ENCODE measurements at regions not wholly inside any gene's neighbourhood (a gene's known extent, or its start where the extent isn't known, plus 50 kb on each side); places are given as distances from the start of the nearest gene placed in this dataset.
A peak's percentile ranks its signal among the peaks of the same experiment; 100 is the strongest.
"Not testable (repeated sequence)": the region's sequence is repeated elsewhere in the genome, so short reads cannot be mapped to it uniquely, and the experiment has no call there.

DNA sequence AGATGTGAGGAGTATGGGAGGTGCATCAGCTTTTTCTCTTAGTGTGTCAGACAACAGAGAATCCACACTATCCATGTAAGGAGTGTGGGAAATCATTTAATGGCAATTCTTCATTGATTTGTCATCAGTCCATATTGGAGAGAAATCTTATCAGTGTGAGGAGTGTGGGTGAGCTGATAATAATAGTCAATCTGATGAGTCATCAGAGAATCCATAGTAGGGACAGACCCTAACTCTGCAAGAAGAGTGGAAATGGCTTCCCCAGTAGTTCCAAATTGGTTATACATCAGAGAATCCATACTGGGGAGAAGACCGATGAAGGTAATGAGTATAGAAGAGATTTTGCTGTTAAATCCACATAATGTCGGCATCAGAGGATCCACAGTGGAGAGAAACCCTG is 150.5 kb upstream of the THUMPD2 start:
- DNase-seq: no peak

DNA sequence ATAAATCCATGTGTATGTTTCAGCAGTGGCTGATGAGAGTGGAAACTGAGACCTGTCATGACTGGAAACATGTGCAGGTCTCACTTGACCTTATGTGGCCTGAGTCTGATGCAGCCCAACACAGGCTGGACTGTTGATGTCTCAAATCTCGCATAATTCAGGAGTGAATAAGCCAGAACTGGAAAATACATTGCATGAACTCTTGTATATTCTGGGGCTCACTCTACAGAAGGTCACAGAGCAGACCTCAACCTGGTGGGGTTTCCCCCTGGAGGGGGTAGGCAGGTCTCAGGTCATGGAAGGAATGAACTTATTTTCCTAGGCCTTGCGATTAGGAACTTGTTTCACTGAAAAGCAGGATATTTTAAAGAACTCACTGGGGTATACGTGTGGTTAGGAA is 146.3 kb upstream of the THUMPD2 start:
- DNase-seq: no peak

DNA sequence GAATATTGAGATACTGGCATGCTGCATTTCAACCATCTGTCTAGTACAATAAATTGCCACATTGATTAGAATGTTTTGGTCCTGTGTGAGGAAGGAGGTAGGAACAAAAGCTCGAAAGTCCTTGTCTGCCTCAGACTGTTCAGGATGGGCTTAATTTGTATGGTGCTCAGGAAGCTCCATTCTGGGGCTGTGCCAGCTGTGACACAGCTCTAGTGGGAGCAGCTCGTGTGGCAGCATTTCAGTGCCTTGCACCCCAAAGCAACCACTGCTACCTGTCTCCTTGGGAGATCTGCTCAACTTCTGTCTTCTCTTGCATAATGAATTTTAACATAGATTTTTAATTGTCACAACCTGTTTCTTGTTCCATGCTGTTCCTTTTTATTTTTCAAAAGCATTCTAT is 144.4 kb upstream of the THUMPD2 start:
- DNase-seq: no peak

DNA sequence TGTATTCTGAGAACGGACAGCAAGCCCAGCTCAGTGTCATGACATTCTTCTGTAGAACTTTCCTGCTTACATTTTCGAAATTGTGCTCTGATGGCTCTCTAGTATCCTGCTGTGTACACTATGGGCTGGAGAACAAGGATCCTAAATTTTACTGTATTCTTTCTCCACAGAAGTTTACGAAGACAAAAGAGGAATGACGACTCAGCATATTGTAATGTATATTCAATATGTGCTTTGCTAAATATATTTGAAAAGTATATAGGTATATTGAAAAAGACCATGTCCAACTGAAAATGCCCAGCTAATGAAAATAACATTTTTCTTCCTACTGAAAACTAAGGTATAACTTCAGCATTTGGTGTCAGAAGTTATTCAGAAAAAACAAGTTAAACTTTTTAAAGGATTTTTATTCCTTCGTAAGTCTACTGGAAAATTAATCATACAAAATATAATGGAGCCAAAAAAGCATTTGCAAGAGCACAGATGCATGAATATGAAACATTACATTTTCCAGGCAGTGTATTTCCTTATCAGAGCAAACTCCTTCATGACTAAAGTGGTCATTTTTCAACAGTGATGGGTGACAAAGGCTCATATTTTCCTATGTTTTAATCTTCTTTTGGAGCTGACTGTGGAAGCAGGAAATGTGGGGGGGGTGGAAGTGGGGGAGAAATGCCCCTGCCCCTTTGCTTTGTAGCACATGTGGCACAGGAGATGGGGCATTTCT is 143.8 kb upstream of the THUMPD2 start:
- DNase-seq: no peak

DNA sequence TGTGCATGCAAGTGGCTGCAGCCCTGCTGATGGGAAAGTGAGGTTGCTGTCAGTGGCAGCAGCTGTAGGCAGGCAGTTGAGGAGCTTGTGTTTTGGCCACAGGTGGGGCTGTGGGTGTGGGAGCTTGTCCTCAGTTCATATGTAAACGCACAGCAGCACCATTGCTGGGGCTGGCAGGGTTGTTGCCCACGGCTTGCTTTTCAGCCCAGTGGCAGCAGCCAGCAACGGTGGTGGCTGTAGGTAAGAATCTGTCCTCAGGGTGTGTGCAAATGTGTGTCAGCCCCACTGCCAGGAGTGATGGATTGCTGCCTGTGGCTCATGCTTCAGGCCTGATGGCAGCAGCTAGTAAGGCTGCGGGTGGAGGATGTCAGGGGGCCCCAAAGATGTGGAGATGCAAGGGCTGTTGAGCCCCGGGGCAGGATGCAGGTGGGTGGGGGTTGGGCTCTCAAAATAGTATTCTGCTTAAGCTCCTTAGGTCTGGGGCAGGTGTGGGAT is 141.3 kb upstream of the THUMPD2 start:
- DNase-seq: no peak

DNA sequence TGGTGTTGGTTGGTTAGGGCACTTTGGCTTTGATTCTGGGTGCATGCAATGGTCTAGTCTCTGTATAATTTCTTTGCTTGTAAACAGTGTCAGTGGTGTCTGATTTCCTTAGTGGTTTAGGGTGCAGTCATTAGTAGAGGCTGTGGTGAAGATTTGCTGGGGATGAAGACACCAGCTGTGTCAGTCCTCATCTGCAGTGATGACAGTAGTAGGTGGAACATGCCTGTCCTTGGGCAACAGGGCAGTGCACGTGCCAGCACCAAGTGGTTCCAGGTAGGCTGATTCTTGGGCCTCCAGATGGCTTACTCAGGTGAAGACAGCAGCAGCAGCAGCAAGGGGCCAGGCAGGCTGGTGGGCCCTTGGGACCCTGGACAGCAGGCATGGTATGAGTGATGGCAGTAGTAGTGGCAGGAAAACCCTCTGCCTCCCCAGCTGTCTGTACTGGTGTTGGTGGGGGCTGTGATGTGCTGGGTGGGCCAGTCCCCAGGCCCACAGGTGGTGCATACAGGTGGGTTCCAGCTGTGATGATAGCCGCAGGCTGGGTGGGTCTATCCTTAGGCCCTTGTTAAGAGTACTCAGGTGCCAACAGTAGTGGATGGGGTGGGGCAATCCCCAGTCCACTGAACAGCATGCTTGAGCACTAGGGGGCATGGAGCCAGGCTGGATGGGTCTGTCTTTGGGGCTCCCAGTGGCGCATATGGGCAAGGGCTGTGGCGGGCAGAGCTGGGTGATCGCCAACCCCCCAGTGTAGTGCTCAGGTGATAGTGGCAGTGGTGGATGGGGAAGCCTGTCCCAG is 140.7 kb upstream of the THUMPD2 start:
- no peak for DNase-seq

DNA sequence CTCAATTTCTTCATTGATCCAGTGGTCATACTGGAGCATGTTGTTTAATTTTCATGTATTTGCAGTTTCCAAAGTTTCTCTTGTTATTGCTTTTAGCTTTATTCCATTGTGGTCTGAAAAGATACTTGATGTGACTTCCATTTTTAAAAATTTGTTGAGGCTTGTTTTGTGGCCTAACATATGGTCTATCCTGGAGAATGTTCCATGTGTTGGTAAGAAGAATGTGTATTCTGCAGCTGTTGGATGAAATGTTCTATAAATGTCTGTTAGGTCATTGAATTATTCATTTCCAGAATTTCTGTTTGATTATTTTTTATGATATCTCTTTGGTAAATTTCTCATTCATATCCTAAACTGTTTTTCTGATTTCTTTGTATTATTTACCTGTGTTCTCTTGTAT is 139.8 kb upstream of the THUMPD2 start:
- no peak for DNase-seq

DNA sequence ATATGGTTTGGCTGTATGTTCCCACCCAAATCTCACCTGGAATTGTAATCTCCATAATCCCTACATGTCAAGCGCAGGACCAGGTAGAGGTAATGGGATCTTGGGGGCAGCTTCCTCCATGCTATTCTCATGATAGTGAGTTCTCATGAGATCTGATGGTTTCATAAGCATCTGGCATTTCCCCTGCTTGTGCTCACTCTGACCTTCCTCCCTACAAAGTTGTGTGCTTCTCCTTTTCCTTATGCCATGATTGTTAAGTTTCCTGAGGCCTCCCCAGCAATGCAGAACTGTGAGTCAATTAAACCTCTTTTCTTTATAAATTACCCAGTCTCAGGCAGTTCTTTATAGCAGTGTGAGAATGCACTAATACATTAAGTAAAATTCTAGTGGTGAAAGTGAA is 138.3 kb upstream of the THUMPD2 start:
- not testable (repeated sequence) for DNase-seq

DNA sequence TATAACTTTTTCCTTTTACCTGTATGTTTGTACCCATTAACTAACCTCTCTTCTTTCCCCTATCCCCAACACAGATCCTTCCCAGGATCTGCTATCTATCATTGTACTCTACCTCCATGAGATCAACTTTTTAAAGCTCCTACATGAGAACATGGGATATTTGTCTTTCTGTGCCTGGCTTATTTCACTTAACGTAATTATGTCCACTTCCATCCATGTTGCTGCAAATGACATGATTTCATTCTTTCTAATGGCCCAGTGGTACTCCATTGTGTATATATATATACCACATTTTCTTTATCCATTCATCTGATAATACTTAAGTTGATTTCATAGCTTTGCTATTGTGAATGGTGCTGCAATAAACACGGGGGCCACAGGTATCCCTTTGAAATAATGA is 135.9 kb upstream of the THUMPD2 start:
- no peak for DNase-seq

DNA sequence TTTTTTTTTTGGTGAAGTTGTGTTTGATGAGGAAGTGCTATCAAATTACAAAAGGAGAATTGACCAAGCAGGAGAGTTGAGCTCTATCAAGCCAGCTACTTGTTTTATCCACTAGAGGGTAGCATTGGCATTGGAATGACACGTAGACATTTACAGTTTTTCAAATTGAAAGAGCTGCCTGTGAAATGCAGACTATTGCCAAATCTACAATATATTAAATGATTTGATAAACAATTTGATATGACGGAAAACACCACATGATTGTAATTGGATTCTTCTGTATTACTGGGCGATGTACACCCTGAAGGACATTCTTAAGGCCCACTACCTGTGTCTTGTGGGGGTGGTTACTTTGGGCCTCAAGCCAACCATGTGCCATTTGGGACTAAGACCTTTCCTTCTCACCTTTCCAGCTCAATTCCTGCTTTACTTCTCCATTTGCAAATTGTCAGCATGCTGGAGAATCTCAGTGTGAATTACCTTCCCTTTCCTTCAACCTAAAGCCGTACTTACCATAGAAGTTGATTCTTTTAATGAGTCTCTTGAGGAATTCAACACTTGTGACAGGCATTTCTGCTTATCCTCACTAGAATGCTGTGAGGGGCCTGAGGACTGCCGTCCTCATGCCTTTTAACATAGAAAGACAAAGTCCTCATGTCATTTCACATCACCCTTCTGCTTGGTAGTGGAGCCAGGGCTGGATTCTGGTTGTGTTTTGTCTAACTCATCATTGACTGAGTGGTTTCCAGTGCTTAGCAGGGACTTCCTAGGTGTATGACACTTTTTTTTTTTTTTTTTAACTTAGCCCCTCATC is 134.8 kb upstream of the THUMPD2 start:
- DNase-seq: peak; percentile 25

DNA sequence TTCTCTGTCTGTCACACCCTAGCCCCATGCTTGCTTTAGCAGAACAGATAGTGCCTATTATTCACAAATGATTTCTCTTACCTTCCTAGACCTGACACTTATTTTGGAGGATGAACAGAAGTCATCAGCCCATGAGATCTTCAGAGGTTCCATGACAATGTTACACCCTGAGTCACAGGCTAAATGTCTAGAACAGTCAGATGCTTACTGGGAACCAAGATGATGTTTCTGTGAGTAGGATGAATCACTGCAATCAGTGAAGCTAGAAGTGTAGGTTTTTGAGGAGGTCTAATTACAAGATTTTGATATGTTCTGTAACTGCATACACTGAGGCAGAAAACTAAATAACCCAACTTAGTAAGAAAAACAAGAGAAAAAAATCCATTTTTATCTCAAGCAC is 123.0 kb upstream of the THUMPD2 start:
- DNase-seq: no peak

DNA sequence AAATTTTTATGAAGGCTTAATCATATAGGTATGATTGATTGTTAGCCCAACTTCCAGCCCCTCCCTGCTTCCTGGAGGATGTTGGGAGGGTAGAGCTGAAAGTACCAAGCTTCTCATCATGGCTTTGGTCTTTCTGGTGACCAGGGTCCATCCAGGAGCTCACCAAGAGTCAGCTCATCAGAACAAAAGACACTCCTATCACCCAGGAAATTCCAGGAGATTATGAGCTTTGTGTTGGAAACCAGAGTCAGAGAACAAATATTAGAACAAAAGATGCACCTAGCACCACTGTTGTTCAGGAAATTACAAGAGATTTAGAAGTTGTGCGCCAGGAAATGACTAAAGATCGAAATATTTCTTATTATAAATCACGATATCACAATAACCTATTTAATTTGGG is 119.9 kb upstream of the THUMPD2 start:
- no peak for DNase-seq

DNA sequence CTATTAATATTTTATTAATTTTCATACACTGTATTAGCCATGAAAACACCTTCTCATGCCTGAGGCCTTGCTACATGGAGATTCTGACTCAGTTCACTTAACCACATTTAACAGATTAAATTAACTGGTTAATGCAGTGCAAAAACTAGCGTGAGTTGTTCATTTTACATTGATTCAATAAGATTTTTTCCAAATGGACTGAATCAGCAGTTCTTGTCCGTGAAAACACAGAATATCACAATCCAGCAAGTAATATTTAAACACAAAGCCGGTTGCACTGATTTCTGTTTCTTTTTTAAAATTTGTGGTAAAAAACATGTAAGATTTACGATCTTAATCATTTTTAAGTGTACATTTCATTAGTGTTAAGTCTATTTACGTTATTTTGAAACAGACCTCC is 118.2 kb upstream of the THUMPD2 start:
- no peak for DNase-seq

DNA sequence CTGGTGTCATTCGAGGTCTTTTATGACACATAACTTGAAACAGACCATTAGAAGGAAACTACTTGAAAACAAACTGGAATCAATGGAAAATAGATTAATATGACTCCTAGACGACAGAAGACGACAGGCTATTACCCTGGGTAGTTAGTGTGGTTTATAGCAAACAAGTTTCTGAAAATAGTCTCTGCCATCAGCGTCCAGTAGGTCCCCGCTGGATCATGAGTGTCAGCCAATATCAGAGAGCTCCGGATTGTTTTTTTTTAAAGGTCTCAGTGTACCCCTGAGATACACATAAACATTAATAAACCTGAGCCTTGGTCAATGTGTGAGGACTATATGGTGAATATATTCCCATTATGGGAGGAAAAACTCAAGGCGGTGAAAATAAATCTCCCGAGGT is 115.0 kb upstream of the THUMPD2 start:
- DNase-seq: no peak

DNA sequence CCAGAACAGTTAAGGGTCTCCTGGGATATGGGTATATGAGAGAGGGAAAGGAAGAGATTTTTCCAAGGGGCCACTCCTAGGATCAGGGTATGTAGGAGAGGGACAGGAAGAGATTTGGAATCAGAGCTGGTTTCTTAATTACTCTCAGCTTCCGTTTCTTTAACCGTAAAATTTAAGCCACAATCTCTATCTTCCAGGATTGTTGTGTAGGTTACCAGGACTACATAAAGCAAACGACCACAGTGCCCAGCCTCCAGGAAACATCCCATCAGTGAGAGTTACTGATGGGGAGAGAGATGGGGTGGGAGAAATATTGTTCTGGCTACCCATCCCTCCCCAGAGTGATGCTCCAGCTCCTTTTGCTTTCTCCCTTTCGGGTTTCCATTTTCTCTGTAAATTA is 114.6 kb upstream of the THUMPD2 start:
- DNase-seq: no peak

DNA sequence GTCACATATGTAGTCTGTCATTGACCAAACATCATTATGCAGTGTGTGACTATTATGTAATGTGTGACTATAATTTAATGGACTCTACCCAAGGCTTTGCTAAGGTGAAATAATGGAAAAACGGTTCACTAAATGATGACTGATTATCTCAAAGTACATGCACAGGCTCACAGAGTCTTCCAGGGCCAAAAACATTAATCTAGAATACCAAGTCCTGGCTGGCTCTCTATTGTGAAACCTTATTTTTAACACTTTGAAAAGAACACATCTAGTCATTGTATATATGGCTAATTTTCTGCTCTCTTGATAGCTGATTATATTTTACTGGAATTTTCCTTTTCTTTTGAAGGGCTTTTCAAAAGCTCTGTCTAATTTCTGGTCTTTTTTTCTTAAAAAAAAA is 102.9 kb upstream of the THUMPD2 start:
- no peak for DNase-seq

DNA sequence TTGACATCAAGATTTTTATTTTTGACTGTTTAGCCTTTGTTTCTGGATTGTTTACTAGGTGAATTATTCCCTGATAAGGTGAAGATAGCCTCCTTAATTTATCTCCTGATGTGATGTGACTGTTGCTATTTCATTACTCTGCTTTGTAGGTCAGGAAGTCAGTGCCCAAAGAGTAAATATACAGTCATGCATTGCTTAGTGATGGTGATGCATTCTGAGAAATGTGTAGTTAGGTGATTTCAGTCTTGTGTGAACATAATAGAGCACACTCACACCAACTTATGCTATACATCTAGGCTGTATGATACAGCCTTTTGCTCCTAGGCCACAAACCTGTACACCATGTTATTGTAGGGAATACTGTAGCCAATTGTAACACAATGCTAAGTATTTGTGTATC is 102.4 kb upstream of the THUMPD2 start:
- DNase-seq: no peak

DNA sequence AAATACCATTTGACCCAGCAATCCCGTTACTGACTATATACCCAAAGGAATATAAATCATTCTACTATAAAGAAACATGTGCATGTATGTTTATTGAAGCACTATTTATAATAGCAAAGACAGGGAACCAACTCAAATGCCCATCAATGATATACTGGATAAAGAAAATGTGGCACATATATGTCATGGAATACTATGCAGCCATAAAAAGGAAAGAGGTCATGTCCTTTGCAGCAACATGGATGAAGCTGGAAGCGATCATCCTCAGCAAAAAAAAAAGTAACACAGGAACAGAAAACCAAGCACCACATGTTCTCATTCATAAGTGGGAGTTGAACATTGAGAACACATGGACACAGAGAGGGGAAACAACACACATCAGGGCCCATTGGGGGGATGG is 99.9 kb upstream of the THUMPD2 start:
- DNase-seq: not testable (repeated sequence)

DNA sequence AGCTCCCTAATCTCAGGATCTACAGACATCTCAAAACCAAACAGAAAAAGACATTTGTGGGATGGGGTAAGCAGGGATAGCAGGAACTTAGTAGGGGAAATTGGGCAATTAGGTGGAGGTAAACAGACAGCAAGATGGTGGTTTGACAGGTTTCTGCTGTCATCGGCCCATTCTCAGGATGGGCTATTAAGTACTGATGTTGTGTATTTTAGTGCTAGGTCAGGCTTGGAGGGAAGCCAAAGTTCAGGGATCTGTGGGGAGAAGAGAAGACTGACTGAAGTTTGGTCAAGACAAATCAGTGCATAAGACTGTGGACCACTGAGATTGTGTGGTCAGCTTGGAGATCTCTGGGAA is 96.8 kb upstream of the THUMPD2 start:
- no peak for DNase-seq

DNA sequence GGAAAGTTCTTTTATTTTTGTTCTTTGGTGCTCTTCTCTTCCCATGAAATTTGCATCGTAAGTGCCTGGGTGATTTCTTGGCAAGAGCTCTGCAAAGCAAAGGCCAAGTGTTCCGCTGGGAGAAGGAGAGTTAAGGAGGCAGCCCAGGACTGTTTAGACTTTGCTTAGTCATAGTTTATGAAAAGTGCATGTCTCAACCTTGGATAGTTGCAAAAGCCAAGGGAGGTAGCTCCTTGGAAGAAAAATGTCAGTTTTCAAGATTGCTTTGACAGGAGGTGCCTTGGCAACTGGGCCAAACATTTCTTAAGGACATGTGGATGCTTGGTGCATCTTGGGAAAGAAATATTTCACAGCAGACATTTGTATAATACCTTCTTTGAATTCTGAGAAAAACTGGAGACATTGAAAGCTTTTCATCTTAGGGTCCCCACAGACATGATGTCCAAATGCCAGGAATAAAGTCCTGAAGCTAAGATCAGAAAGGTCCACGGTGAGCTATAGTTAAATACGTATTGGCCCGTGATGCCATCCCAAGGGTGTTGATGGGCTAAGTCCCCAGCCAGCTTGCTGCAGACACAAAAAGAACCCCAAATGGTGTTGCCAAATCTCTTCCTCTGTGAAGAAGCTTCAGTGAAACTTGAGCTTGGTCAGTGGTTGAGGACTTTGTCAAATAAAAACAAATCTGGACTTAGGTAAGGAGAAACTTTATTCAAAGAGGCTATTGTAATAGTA is 96.3 kb upstream of the THUMPD2 start:
- DNase-seq: no peak

DNA sequence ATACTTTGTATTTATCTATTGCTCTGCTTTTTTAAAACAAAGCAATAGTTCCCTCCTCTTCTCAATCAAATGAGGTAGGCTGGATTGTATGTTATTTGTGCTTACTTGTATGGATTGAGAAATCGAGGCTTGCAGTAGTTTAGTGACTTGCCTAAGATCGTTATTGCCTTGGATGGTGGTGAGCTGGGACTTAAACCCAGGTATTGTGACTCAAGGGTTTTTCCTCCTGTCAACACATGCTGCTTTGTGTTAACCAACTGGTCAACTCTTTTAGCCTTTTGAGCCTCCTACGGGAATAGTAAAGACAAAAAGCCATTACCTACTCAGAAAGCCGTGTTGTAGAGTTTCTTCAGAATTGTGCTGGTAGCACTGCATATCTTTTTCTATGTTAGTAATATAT is 95.2 kb upstream of the THUMPD2 start:
- no peak for DNase-seq

DNA sequence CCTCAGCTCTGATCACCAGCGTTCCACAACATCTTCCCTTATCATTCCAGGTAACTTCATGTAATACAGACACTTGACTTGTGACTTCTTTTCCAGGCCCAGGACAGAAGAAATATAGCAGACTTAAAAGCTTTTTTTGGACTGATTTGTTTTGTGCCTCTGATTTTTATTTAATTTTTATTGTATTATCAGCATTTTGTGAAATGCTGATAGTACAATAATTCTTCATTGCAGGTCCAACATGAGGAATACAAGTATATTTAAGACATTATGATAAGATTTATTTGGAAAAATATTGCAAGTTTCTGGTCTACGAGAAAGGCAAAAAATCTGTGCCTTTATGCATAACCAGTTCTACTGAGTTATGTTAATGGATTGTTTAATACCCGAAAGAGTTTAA is 94.5 kb upstream of the THUMPD2 start:
- DNase-seq: no peak

DNA sequence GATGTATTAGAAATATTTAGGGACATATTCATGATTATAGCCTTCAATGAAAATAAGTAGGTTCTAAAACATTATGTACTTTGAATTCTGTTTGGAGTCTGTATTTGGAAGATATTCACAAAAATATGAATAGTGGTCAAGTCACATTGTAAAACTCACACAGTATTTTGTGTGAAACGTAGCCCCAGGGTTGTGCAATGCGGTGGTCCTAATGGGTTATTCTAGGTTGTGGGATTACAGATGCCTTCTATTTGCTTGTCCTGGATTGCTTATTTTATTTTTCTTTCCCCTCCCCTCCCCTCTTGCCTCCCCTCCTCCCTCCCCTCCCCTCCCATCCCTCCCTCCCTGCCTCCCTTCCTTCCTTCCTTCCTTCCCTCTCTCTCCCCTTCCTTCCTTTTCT is 93.7 kb upstream of the THUMPD2 start:
- no peak for DNase-seq

Measured in CD4-positive, alpha-beta T cell treated with Interleukin-12 subunit alpha and Interleukin-12 subunit beta, for 1 hour (primary cell).